ENCODE measurements at regions not wholly inside any gene's neighbourhood (a gene's known extent, or its start where the extent isn't known, plus 50 kb on each side); places are given as distances from the start of the nearest gene placed in this dataset.

GRCh38 chr4:125951261-125951887 is 636.6 kb downstream of the FAT4 start:
- Histone ChIP-seq H3K79me2 (ENCODE audit: control insufficient read depth, low read length) (no peaks in the 10 kb centered on the region), H3K36me3 (ENCODE audit: control insufficient read depth, low read length) (no peaks in the 10 kb centered on the region), H3F3A (ENCODE audit: control insufficient read depth, insufficient read depth) (no peaks in the 10 kb centered on the region), H3K27me3 (ENCODE audit: control insufficient read depth, low read length) (no peaks in the 10 kb centered on the region), H3K4me1 (ENCODE audit: control insufficient read depth, low read length) (no peaks in the 10 kb centered on the region), H4K20me1 (ENCODE audit: control insufficient read depth, insufficient read depth, low read depth, low read length) (no peaks in the 10 kb centered on the region), H3K27ac (ENCODE audit: low read depth, low read length) (no peak overlapping the region), H3K4me2 (ENCODE audit: low read length) (no peak overlapping the region), H3K9me2 (replicated peaks; ENCODE audit: control insufficient read depth, low read length) (no peaks in the 10 kb centered on the region), H3K9me3 (ENCODE audit: control insufficient read depth, insufficient read depth, low read length) (no peaks in the 10 kb centered on the region), H3K4me3 (ENCODE audit: low read length) (no peak overlapping the region)
- TF ChIP-seq EZH2phosphoT487 (IDR thresholded peaks at IDR 0.05; ENCODE audit: borderline replicate concordance, low read length) (no peak), CTCF (IDR thresholded peaks at IDR 0.05; ENCODE audit: low read depth, low read length, poor library complexity, severe bottlenecking) (no peak)

- H3K9me3 ChIP-seq (ENCODE audit: control insufficient read depth, insufficient read depth, low read length): no peaks in the 10 kb centered on the region
- H3K4me2 ChIP-seq (ENCODE audit: low read length): no peak overlapping the region
- no peak overlapping the region for H3K27ac ChIP-seq (ENCODE audit: low read depth, low read length)
- H3K4me1 ChIP-seq (ENCODE audit: control insufficient read depth, low read length): no peaks in the 10 kb centered on the region
- no peaks in the 10 kb centered on the region for H3K9me2 ChIP-seq (replicated peaks; ENCODE audit: control insufficient read depth, low read length)
- H3K4me3 ChIP-seq (ENCODE audit: low read length): no peak overlapping the region
- H3K36me3 ChIP-seq (ENCODE audit: control insufficient read depth, low read length): no peaks in the 10 kb centered on the region
- H3K79me2 ChIP-seq (ENCODE audit: control insufficient read depth, low read length): no peaks in the 10 kb centered on the region
- H3K27me3 ChIP-seq (ENCODE audit: control insufficient read depth, low read length): no peaks in the 10 kb centered on the region
- TF ChIP-seq CTCF (IDR thresholded peaks at IDR 0.05; ENCODE audit: low read depth, low read length, poor library complexity, severe bottlenecking) (no peak), EZH2phosphoT487 (IDR thresholded peaks at IDR 0.05; ENCODE audit: borderline replicate concordance, low read length) (no peak)
- H4K20me1 ChIP-seq (ENCODE audit: control insufficient read depth, insufficient read depth, low read depth, low read length): no peaks in the 10 kb centered on the region
- no peaks in the 10 kb centered on the region for H3F3A ChIP-seq (ENCODE audit: control insufficient read depth, insufficient read depth)
Observed at GRCh38 chr4:125952631-125953030, 637.9 kb downstream of the FAT4 start.

- Histone ChIP-seq H3K79me2 (ENCODE audit: control insufficient read depth, low read length) (no peaks in the 10 kb centered on the region), H3K4me3 (ENCODE audit: low read length) (no peak overlapping the region), H4K20me1 (ENCODE audit: control insufficient read depth, insufficient read depth, low read depth, low read length) (no peaks in the 10 kb centered on the region), H3F3A (ENCODE audit: control insufficient read depth, insufficient read depth) (no peaks in the 10 kb centered on the region), H3K36me3 (ENCODE audit: control insufficient read depth, low read length) (no peaks in the 10 kb centered on the region), H3K27me3 (ENCODE audit: control insufficient read depth, low read length) (no peaks in the 10 kb centered on the region), H3K27ac (ENCODE audit: low read depth, low read length) (no peak overlapping the region), H3K4me2 (ENCODE audit: low read length) (no peak overlapping the region), H3K9me2 (replicated peaks; ENCODE audit: control insufficient read depth, low read length) (no peaks in the 10 kb centered on the region), H3K9me3 (ENCODE audit: control insufficient read depth, insufficient read depth, low read length) (no peaks in the 10 kb centered on the region), H3K4me1 (ENCODE audit: control insufficient read depth, low read length) (no peaks in the 10 kb centered on the region)
- no peak for TF ChIP-seq EZH2phosphoT487 (IDR thresholded peaks at IDR 0.05; ENCODE audit: borderline replicate concordance, low read length)
- no peak for TF ChIP-seq CTCF (IDR thresholded peaks at IDR 0.05; ENCODE audit: low read depth, low read length, poor library complexity, severe bottlenecking)
Observed at GRCh38 chr4:125956276-125956675, 641.5 kb downstream of the FAT4 start.
